RWPE1 (cell line): ENCODE measurements at regions not wholly inside any gene's neighbourhood (a gene's known extent, or its start where the extent isn't known, plus 50 kb on each side); places are given as distances from the start of the nearest gene placed in this dataset.

ENCODE experiments used
- CTCF ChIA-PET: fragments of 350-600 bp; sonication (Branson Sonifier 250); formaldehyde crosslinking; extraction: SDS; loops from one replicate; lab custom pipeline; 2021; lab: Yijun Ruan, JAX
- POLR2A ChIA-PET: fragments of 400-600 bp; formaldehyde crosslinking; extraction: SDS; loops from one replicate; lab custom pipeline; 2020; ENCODE audit warnings: antibody characterized with exemption; ENCODE audit not compliant: low non-redundant PET; lab: Yijun Ruan, JAX
- DNase-seq: peaks from one replicate; pipeline ENCODE4 v3.0.0; 2012; ENCODE audit warnings: low spot score
- H3K27ac ChIP-seq: fragments of 450-650 bp; 2 replicates; pipeline ENCODE4 v1.5.1; 2017
- TF ChIP-seq, protein P1 (sequence below): fragments of 450-650 bp; conservative IDR thresholded peaks from 2 replicates; pipeline ENCODE4 v1.5.1; 2017; ENCODE audit warnings: low read depth, mild to moderate bottlenecking

GRCh38 chr1:193787061-193787460 lies 600.6 kb upstream of the B3GALT2 start:
- POLR2A ChIA-PET, result no interaction called here
- no peak overlapping the region for H3K27ac ChIP-seq
- TF ChIP-seq, protein P1, sequence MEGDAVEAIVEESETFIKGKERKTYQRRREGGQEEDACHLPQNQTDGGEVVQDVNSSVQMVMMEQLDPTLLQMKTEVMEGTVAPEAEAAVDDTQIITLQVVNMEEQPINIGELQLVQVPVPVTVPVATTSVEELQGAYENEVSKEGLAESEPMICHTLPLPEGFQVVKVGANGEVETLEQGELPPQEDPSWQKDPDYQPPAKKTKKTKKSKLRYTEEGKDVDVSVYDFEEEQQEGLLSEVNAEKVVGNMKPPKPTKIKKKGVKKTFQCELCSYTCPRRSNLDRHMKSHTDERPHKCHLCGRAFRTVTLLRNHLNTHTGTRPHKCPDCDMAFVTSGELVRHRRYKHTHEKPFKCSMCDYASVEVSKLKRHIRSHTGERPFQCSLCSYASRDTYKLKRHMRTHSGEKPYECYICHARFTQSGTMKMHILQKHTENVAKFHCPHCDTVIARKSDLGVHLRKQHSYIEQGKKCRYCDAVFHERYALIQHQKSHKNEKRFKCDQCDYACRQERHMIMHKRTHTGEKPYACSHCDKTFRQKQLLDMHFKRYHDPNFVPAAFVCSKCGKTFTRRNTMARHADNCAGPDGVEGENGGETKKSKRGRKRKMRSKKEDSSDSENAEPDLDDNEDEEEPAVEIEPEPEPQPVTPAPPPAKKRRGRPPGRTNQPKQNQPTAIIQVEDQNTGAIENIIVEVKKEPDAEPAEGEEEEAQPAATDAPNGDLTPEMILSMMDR, result no peak
- CTCF ChIA-PET, result interaction anchor here (0.9 kb wide), 1 partner anchor 13 kb away, joined by 5 read pairs; no protein-coding TSS in a partner anchor
- DNase-seq, result no peak

DNA sequence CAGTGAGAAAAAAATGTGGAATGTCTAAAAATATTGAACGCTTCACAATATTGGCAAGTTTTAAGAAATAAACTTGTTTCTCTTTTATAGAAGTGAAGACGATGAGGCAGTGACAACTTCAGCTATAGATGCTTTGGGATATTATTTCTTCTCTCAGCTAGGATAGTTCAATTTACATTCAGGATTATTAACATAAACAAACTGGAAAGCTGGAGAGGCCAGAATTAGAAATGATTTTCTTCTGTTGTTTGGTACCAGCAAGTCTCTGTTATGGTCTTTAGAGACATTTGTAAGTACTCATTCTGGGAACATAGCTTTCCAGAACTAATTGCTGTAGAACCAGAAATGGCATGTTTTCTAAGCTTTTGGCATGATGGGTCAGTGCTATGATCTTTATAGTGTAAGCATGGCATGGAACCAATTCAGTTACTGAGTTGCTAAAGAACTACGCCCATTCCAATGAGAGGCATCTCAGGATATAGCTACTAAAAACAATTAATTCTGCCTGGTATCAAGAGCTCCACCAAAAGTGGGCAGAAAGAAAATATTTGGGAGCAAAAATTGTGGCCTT lies 599.5 kb upstream of the B3GALT2 start:
- DNase-seq, result no peak
- ChIA-PET POLR2A (no interaction called here), CTCF (interaction anchor here (0.9 kb wide), 1 partner anchor 14 kb away, joined by 5 read pairs; no protein-coding TSS in a partner anchor)
- H3K27ac ChIP-seq, result no peak overlapping the region
- TF ChIP-seq, protein P1, result no peak

- H3K27ac ChIP-seq, result no peak overlapping the region
- DNase-seq, result no peak
- CTCF ChIA-PET, result no interaction called here
- TF ChIP-seq, protein P1, result no peak
- POLR2A ChIA-PET, result no interaction called here
Measured at GRCh38 chr1:193774536-193775323, 588.3 kb upstream of the B3GALT2 start.

GRCh38 chr1:193771596-193771995 lies 585.2 kb upstream of the B3GALT2 start:
- POLR2A ChIA-PET, result no interaction called here
- CTCF ChIA-PET, result no interaction called here
- no peak overlapping the region for H3K27ac ChIP-seq
- TF ChIP-seq, protein P1, result no peak
- no peak for DNase-seq

GRCh38 chr1:193769651-193770050 lies 583.2 kb upstream of the B3GALT2 start:
- H3K27ac ChIP-seq, result no peak overlapping the region
- POLR2A ChIA-PET, result no interaction called here
- no peak for DNase-seq
- TF ChIP-seq, protein P1, result no peak
- CTCF ChIA-PET, result interaction anchor here (0.6 kb wide), 1 partner anchor 121 kb away, joined by 3 read pairs; no protein-coding TSS in a partner anchor

GRCh38 chr1:193767886-193768285 lies 581.5 kb upstream of the B3GALT2 start:
- TF ChIP-seq, protein P1, result no peak
- POLR2A ChIA-PET, result no interaction called here
- CTCF ChIA-PET, result no interaction called here
- H3K27ac ChIP-seq, result no peak overlapping the region
- DNase-seq, result no peak
